Body of pancreas (tissue), 4 donors: ENCODE measurements at regions not wholly inside any gene's neighbourhood (a gene's known extent, or its start where the extent isn't known, plus 50 kb on each side); places are given as distances from the start of the nearest gene placed in this dataset.

Experiments
- ATAC-seq: fragments of 150-250 bp; one replicate; pipeline ENCODE4 v1.9.1; 2016
- DNase-seq, 4 donors: peaks; one replicate each; pipeline ENCODE4 v3.0.0-alpha.2; 2019
- H3K27ac ChIP-seq, 4 donors: fragments of 200-600 bp; sonication (generic); 1 replicate in 3 of 4; 2 replicates in 1 of 4; pipeline versions ENCODE4 v1.5.1 to v1.6.1; 2016 to 2019; ENCODE audit warnings: mild to moderate bottlenecking in 1 of 4, mixed read lengths in 1 of 4, moderate library complexity in 1 of 4
- H3K27me3 ChIP-seq, 2 donors: fragments of 200-600 bp; sonication (generic); one replicate each; pipeline ENCODE4 v1.6.0; 2016; ENCODE audit warnings: mild to moderate bottlenecking in 1 of 2
- H3K36me3 ChIP-seq, 2 donors: fragments of 200-600 bp; sonication (generic); replicated peaks in 1 of 2; 2 replicates each; pipeline ENCODE4 v1.5.1; 2016; ENCODE audit warnings: low read depth in 2 of 2; ENCODE audit not compliant: insufficient read depth in 1 of 2
- H3K4me1 ChIP-seq: fragments of 200-600 bp; sonication (generic); one replicate; pipeline ENCODE4 v1.6.0; 2016
- H3K4me3 ChIP-seq, 2 donors: fragments of 200-600 bp; sonication (generic); 1 replicate in 1 of 2; 2 replicates in 1 of 2; pipeline ENCODE4 v1.5.1; 2016 to 2019
- H3K9me3 ChIP-seq, 3 donors: fragments of 200-600 bp; sonication (generic); 1 replicate in 2 of 3; 2 replicates in 1 of 3; pipeline ENCODE4 v1.5.1; 2016
- POLR2A ChIP-seq, 3 donors: fragments of 450-650 bp; IDR thresholded peaks; one replicate each; pipeline ENCODE4 v1.6.1; 2016; ENCODE audit warnings: antibody characterized with exemption in 3 of 3, mild to moderate bottlenecking in 2 of 3
- WGBS, 2 donors: methylation state at CpG; one replicate each; pipeline ENCODE4 v1.1.5; 2017; 5-methylcytosine and 5-hydroxymethylcytosine counted together
- intact Hi-C: fragments of 100-400 bp; cut with DNase I; formaldehyde crosslinking; loops from one replicate; pipeline ENCODE4 v1.15.1; 2023
- TF ChIP-seq, protein P1 (sequence below), 7 experiments: fragments of 450-650 bp in 4 of 7; fragments of 200-600 bp in 3 of 7; sonication (generic) in 3 of 7; IDR thresholded peaks; one replicate each; pipeline ENCODE4 v1.5.1; 2016 to 2019; ENCODE audit warnings: antibody characterized with exemption in 7 of 7

DNA sequence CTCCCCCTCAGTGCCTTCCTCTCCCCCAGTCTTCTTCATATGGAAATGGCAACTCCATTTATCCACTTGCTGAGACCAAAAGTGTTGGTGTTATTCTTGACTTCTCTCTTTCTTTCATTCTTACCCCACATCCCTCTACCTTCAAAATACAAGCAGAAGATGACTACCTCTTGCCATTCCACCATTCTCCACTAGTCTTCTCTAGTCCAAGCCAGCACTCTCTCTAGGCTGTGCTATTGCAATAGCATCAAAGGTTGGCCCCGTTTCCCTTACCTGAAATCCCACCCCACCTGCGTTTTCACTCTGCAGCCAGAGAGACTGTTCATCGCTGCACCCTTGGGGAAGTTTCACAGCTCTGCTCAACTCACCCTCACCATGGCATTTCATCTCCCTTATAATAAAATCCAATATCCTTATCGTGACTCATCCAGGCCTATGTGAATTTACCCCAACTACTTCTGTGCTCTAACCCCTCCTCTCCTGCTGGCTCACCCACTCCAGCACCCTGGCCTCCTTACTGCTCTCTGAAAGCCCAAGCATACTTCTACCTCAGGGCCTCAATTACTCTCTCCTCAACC is 109.1 kb downstream of the LSM5 start:
- Histone ChIP-seq H3K36me3 (no peaks in the 10 kb centered on the region), H3K9me3 (no peaks in the 10 kb centered on the region), H3K4me3 (no peak overlapping the region), H3K4me1 (no peaks in the 10 kb centered on the region), H3K27ac (no peak overlapping the region), H3K27me3 (no peaks in the 10 kb centered on the region)
- ATAC-seq, result no peak
- WGBS, 2 donors, result 52 to 68% methylated on average over 3 to 4 of the region's 4 CpGs
- intact Hi-C loops, result no loop called here
- no peak for DNase-seq
- TF ChIP-seq, protein P1, sequence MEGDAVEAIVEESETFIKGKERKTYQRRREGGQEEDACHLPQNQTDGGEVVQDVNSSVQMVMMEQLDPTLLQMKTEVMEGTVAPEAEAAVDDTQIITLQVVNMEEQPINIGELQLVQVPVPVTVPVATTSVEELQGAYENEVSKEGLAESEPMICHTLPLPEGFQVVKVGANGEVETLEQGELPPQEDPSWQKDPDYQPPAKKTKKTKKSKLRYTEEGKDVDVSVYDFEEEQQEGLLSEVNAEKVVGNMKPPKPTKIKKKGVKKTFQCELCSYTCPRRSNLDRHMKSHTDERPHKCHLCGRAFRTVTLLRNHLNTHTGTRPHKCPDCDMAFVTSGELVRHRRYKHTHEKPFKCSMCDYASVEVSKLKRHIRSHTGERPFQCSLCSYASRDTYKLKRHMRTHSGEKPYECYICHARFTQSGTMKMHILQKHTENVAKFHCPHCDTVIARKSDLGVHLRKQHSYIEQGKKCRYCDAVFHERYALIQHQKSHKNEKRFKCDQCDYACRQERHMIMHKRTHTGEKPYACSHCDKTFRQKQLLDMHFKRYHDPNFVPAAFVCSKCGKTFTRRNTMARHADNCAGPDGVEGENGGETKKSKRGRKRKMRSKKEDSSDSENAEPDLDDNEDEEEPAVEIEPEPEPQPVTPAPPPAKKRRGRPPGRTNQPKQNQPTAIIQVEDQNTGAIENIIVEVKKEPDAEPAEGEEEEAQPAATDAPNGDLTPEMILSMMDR (IDR thresholded peaks at IDR 0.05), result no peak
- no peak for TF ChIP-seq POLR2A (IDR thresholded peaks at IDR 0.05)

DNA sequence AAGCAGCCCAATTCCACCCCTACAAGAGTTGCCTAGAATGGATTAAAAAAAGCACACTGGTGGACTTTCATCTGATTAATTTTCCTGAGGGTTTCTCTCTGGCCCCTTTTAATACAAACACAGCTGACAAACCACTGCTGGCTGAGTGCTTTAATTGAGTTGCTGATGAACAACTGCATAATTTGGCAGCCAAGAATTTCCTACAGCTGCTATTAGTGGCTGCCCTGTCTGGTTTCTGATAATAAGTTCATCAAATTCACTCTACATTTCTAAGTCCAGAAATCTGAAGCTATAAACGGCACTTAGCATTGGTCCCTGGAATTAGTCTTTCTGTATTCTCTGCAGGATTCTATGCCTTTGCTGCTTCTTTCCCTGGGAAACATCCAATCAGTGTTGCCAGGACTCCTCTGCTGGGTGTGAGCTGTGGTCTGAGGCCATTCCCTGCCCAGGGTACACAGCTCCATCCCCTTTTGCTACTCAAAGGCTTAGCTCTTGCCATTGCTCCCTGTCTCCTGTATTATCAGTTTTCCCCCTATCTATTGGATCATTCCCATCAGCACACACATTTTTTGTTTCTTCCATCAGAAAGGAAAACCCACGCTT is 110.6 kb downstream of the LSM5 start:
- intact Hi-C loops, result loop anchor here (10.0 kb wide), 1 partner anchor 55 kb away; no protein-coding TSS in a partner anchor
- no peak for ATAC-seq
- Histone ChIP-seq H3K4me3 (no peak overlapping the region), H3K27me3 (no peaks in the 10 kb centered on the region), H3K36me3 (no peaks in the 10 kb centered on the region), H3K4me1 (no peaks in the 10 kb centered on the region), H3K9me3 (no peaks in the 10 kb centered on the region), H3K27ac (no peak overlapping the region)
- WGBS, 2 donors, result 48 to 58% methylated on average over 2 of the region's 2 CpGs
- no peak for DNase-seq
- TF ChIP-seq POLR2A (IDR thresholded peaks at IDR 0.05), result no peak
- TF ChIP-seq, protein P1 (IDR thresholded peaks at IDR 0.05), result no peak

DNA sequence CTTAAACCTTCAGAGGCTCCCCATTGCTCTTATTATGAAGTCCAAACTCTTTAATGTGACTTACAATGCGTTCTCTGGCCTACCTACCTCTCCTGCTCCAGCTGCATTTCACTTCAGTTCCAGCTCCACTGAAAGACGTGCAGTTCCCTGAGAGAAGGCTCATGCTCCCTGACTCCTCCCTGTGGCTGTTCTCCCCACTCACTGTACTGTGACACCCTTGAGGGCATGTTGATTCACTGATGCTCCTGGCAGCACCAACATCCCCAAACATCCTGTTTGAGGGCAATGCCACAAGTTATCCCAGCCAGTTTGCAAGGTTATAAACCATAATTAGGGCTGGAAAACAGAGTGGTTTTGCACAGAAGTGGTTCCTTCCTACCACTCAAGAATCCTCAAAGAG is 111.2 kb downstream of the LSM5 start:
- Histone ChIP-seq H3K4me1 (no peaks in the 10 kb centered on the region), H3K4me3 (no peak overlapping the region), H3K27me3 (no peaks in the 10 kb centered on the region), H3K9me3 (no peaks in the 10 kb centered on the region), H3K36me3 (no peaks in the 10 kb centered on the region), H3K27ac (no peak overlapping the region)
- ATAC-seq, result no peak
- intact Hi-C loops, result loop anchor here (10.0 kb wide), 1 partner anchor 56 kb away; no protein-coding TSS in a partner anchor
- DNase-seq, result no peak
- 32 to 35% methylated on average over 2 of the region's 2 CpGs for WGBS, 2 donors
- TF ChIP-seq POLR2A (IDR thresholded peaks at IDR 0.05), result no peak
- TF ChIP-seq, protein P1 (IDR thresholded peaks at IDR 0.05), result no peak

DNA sequence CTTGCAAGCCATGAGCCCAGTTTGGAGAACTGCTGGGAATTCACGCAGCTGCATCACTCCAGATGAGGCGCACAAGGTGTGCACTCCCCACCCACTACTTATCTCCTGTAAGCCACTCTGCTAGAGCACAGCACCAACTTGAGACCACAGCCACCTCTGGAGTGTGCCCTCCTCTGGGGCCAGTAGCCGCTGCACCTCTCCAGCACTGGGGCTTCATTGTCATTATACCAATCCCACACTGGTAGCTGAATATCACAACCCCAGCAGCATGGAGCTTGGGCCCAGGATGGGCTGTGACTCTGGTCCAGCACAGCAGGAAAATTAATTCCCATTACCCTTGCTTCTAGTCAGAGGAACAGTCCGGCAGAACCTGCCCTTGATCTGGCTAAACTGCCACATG is 125.6 kb downstream of the LSM5 start:
- Histone ChIP-seq H3K9me3 (peaks cover 0 to 8% (median 0%) of the 10 kb centered on the region in 3 donors), H3K27ac (no peak overlapping the region), H3K4me3 (no peak overlapping the region), H3K36me3 (no peaks in the 10 kb centered on the region), H3K4me1 (no peaks in the 10 kb centered on the region), H3K27me3 (no peaks in the 10 kb centered on the region)
- ATAC-seq (no peak), DNase-seq (peak in 1 of 4 donors; percentile 12)
- WGBS, 2 donors, result 46 to 74% methylated on average over 3 to 4 of the region's 4 CpGs
- intact Hi-C loops, result loop anchor here (10.0 kb wide), 1 partner anchor 160 kb away; no protein-coding TSS in a partner anchor
- TF ChIP-seq POLR2A (IDR thresholded peaks at IDR 0.05), result no peak
- TF ChIP-seq, protein P1 (IDR thresholded peaks at IDR 0.05), result no peak

DNA sequence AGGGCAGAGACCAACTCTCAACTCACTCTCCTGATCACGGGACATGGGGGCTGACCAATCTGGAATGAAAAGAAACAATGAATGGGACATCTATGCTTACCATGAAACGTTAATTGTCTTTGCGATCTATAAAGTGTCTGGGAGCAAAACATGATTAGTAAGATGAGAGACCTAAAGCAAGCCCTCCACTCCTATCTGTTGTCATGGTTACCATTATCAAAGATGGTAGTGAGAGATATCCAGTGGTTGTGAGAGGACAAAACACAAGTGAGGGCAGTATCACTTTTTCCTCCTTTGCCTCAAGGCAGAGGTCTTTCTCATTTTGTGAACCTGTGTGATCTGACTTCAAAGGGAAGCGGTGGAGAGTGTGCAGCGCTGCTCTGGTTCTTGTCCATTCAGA is 130.1 kb downstream of the LSM5 start:
- H3K9me3 ChIP-seq, result no peaks in the 10 kb centered on the region
- H3K27me3 ChIP-seq, result no peaks in the 10 kb centered on the region
- no peak overlapping the region for H3K4me3 ChIP-seq
- no peak overlapping the region for H3K27ac ChIP-seq
- H3K36me3 ChIP-seq, result no peaks in the 10 kb centered on the region
- ATAC-seq, result no peak
- intact Hi-C loops, result loop anchor here (10.0 kb wide), 1 partner anchor 155 kb away; no protein-coding TSS in a partner anchor
- TF ChIP-seq, protein P1 (IDR thresholded peaks at IDR 0.05), result no peak
- TF ChIP-seq POLR2A (IDR thresholded peaks at IDR 0.05), result no peak
- DNase-seq, result no peak
- H3K4me1 ChIP-seq, result no peaks in the 10 kb centered on the region
- 81 to 83% methylated on average over 5 of the region's 5 CpGs for WGBS, 2 donors
